ENCODE measurements at regions not wholly inside any gene's neighbourhood (a gene's known extent, or its start where the extent isn't known, plus 50 kb on each side); places are given as distances from the start of the nearest gene placed in this dataset.

- no peak overlapping the region for H3K27ac ChIP-seq
- TF ChIP-seq CTCF (conservative IDR thresholded peaks at IDR 0.05), result no peak
These were observed 310.0 kb upstream of the DCN start for GRCh38 chr12:91492648-91493047.

GRCh38 chr12:91490667-91491311 lies 308.2 kb upstream of the DCN start:
- TF ChIP-seq CTCF (conservative IDR thresholded peaks at IDR 0.05), result no peak
- H3K27ac ChIP-seq, result no peak overlapping the region

- TF ChIP-seq CTCF (conservative IDR thresholded peaks at IDR 0.05), result no peak
- H3K27ac ChIP-seq, result no peak overlapping the region
These were observed 300.9 kb upstream of the DCN start for GRCh38 chr12:91483471-91483985.

- H3K27ac ChIP-seq, result no peak overlapping the region
- no peak for TF ChIP-seq CTCF (conservative IDR thresholded peaks at IDR 0.05)
These were observed 299.6 kb upstream of the DCN start for GRCh38 chr12:91482231-91482630.

DNA sequence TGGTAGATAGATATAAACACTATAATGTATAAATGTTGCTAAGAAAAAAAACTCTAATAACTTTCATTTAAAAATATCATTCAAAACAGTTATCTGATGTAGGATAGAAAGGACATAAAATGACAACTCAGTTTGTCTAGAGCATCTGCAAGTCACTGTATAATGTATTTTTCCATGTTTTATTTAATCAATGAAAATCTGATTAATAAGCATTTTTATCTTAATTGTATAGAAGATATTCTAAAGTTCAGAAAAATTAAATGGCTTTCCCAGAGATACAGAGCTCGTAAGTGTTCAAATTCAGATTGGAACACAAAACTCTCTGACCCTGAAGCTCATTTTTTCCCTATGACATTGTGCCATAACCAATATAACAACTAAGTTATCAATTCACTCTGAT lies 295.9 kb upstream of the DCN start:
- no peak overlapping the region for H3K27ac ChIP-seq
- TF ChIP-seq CTCF (conservative IDR thresholded peaks at IDR 0.05), result no peak

- no peak overlapping the region for H3K27ac ChIP-seq
- TF ChIP-seq CTCF (conservative IDR thresholded peaks at IDR 0.05), result no peak
These were observed 285.1 kb upstream of the DCN start for GRCh38 chr12:91467686-91468085.

DNA sequence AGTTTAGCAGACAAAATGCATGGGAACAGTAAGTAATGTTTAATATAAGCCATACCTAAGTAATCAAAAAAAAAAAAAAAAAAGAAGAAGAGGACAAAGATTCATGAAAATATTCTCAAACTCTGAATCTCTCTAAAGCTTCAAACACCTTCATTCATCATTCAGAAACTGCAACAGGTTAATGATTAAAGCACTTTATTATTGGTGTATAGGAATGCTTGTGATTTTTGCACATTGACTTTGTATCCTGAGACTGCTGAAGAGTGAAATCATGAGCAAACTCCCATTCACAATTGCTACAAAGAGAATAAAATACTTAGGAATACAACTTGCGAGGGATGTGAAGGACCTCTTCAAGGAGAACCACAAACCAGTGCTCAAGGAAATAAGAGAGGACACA lies 278.4 kb upstream of the DCN start:
- no peak overlapping the region for H3K27ac ChIP-seq
- no peak for TF ChIP-seq CTCF (conservative IDR thresholded peaks at IDR 0.05)
